Lower leg skin (tissue), 4 donors: ENCODE measurements at regions not wholly inside any gene's neighbourhood (a gene's known extent, or its start where the extent isn't known, plus 50 kb on each side); places are given as distances from the start of the nearest gene placed in this dataset.

ENCODE experiments used
- DNase-seq, 2 donors: peaks; one replicate each; pipeline ENCODE4 v3.0.0-alpha.2; 2019; ENCODE audit warnings: low spot score in 2 of 2
- H3K4me3 ChIP-seq: fragments of 200-600 bp; sonication (generic); 2 replicates; pipeline ENCODE4 v1.5.1; 2017; ENCODE audit warnings: mild to moderate bottlenecking, low read depth; ENCODE audit not compliant: poor library complexity, severe bottlenecking
- CTCF ChIP-seq, 3 donors: fragments of 450-650 bp; IDR thresholded peaks; one replicate each; pipeline ENCODE4 v1.5.1; 2016; ENCODE audit warnings: antibody characterized with exemption in 3 of 3, mild to moderate bottlenecking in 3 of 3, moderate library complexity in 2 of 3
- POLR2A ChIP-seq, 2 donors: fragments of 450-650 bp; IDR thresholded peaks; one replicate each; pipeline ENCODE4 v1.6.1; 2016 to 2017; ENCODE audit warnings: antibody characterized with exemption in 2 of 2, mild to moderate bottlenecking in 1 of 2, moderate library complexity in 1 of 2
- WGBS, 2 donors: methylation state at CpG; one replicate each; pipeline ENCODE4 v1.1.5; 2018; 5-methylcytosine and 5-hydroxymethylcytosine counted together
- intact Hi-C: fragments of 100-400 bp; cut with DNase I; formaldehyde crosslinking; loops from one replicate; pipeline ENCODE4 v1.15.0; 2023; ENCODE audit warnings: low total_unique reads

DNA sequence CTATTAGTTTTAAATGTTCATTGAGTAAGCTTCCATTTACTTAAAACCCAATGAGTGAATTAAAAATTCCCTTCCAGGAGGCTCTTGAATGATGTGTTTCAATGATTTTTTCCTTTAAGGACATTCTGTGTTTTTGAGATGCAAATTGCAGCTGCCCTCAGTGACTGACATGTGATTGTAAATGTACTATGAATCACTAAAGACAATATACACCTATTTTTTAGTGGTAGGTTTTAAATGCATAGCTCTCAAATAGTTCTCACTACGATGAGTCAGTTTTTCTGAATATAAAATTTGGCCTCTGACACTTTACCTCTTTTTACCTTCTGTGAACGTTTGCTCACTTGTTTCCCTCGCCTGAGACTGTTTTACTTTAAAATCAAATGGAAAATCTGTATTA, 204.7 kb downstream of the BARHL2 start:
- 55 to 59% methylated on average over 3 of the region's 3 CpGs for WGBS, 2 donors

GRCh38 chr1:90510143-90510542, 207.0 kb downstream of the BARHL2 start:
- H3K4me3 ChIP-seq = no peak overlapping the region
- DNase-seq = no peak
- TF ChIP-seq POLR2A (IDR thresholded peaks at IDR 0.05) (no peak), CTCF (IDR thresholded peaks at IDR 0.05) (no peak)
- WGBS, 2 donors = 48 to 57% methylated on average over 3 of the region's 3 CpGs
- intact Hi-C loops = no loop called here

More for the DNA sequence above, 204.7 kb downstream of the BARHL2 start:
- no peak for TF ChIP-seq POLR2A (IDR thresholded peaks at IDR 0.05)
- no peak overlapping the region for H3K4me3 ChIP-seq
- intact Hi-C loops = no loop called here
- no peak for DNase-seq

GRCh38 chr1:90509225-90510048, 207.7 kb downstream of the BARHL2 start:
- intact Hi-C loops = no loop called here
- TF ChIP-seq POLR2A (IDR thresholded peaks at IDR 0.05) (no peak), CTCF (IDR thresholded peaks at IDR 0.05) (no peak)
- 83 to 88% methylated on average over 2 of the region's 2 CpGs for WGBS, 2 donors
- no peak overlapping the region for H3K4me3 ChIP-seq
- no peak for DNase-seq

DNA sequence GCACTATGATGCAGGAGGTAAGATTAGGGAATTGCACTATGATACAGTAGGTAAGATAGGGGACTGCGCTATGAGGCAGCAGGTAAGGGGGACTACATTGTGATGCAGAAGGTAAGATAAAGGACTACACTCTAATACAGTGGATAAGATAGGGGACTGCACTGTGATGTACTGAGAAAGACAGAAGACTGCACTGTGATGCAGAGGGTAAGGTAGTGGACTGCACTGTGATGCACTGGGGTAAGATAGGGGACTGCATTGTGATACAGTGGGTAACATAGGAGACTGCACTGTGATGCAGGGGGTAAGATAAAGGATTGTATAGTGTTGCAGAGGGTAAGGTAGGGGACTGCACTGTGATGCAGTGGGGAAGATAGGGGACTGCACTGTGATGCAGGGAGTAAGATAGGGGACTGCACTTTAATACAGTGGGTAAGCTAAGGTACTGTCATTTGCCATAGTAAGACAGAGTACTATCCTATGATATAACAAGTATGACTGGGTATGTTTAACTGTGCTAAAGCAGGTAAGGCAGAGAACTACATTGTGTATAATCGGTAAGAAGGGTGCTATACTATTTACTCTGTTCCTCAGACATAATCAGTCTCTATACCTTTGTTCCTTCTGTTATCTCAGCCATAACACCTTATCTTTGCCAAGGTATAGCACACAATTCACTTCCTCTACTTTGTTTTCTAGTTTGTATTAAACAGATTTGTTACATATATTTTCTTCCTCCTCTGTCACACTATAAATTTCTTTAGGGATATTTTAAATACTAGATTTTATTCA, 208.5 kb downstream of the BARHL2 start:
- TF ChIP-seq CTCF (IDR thresholded peaks at IDR 0.05) (no peak), POLR2A (IDR thresholded peaks at IDR 0.05) (no peak)
- 89 to 93% methylated on average over 2 of the region's 2 CpGs for WGBS, 2 donors
- intact Hi-C loops = no loop called here
- H3K4me3 ChIP-seq = no peak overlapping the region
- DNase-seq = no peak

- H3K4me3 ChIP-seq = no peak overlapping the region
- TF ChIP-seq POLR2A (IDR thresholded peaks at IDR 0.05) (no peak), CTCF (IDR thresholded peaks at IDR 0.05) (no peak)
- WGBS, 2 donors = 78 to 89% methylated on average over 5 of the region's 5 CpGs
- no peak for DNase-seq
- intact Hi-C loops = no loop called here
Observed at GRCh38 chr1:90507173-90507572, 209.9 kb downstream of the BARHL2 start.

- no peak for DNase-seq
- H3K4me3 ChIP-seq = no peak overlapping the region
- intact Hi-C loops = no loop called here
- TF ChIP-seq CTCF (IDR thresholded peaks at IDR 0.05) (no peak), POLR2A (IDR thresholded peaks at IDR 0.05) (no peak)
- WGBS, 2 donors = 93 to 95% methylated on average over 2 of the region's 2 CpGs
Observed at GRCh38 chr1:90505806-90506205, 211.3 kb downstream of the BARHL2 start.
